GM18508 (cell line): ENCODE measurements at regions not wholly inside any gene's neighbourhood (a gene's known extent, or its start where the extent isn't known, plus 50 kb on each side); places are given as distances from the start of the nearest gene placed in this dataset.

Source experiments
- ATAC-seq: cut with Tn5 transposase; IDR thresholded peaks from one replicate; pipeline ENCODE4 v1.9.1; 2021; ENCODE audit warnings: moderate number of reproducible peaks; ENCODE audit not compliant: insufficient read depth, unreplicated experiment

DNA sequence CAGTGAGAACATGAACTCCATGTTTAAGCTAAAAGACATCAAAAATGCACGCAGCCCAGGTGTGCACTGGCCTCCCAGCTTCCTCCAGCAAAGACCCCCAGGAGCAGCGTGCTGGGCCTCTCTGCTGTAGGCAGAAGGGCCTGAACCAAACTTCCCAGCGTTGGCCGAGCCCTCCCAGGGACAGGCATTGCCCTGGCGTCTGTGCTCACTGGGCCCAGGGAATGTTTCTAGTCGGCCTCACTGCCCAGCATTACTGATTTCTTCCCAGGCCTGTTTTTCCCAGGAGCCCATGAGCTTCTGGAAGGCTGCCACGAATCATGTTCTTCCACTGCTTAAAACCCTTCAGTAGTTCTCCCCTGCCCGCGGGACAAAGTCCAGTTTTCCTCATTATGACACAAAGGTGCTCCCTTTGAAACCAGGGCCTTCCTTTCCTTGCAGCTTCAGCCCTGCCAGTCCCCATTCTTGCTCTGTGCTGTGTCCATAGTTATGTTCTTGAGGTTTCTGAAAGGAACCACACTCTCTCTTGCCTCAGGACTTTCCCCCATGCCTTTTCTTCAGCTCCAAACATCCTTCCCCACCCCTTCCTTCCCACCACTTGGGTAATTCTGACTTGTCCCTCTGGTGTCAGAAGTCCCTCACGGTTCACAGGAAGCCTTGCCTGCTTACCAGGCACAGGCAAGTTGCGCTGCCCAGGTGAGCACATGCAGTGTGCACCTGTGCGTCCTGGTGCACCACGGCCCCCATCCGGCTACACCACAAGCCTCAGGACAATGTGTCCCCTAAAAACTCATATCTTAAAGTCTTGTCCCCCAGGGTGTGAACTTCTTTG is 93.4 kb upstream of the ENPP6 start:
- no peak for ATAC-seq

DNA sequence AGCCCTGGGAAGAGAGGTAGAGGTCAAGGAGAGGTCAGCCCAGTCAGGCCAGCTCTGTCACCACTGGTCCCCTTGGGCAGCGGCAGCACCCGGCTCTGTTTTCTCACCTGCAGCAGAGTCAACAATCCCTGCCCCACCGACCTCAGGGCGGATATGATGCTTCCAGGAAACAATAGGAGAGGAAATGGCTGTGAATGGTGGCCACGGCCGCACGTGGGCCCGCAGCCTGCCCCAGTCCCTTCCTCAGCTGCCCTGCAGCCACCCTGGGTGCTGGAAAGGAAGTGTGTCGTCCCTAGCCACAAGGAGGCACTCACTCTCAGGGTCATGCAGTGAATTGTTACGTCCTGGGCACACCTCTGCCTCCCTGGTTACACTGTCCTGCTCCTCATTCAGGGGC is 92.5 kb upstream of the ENPP6 start:
- ATAC-seq = no peak

DNA sequence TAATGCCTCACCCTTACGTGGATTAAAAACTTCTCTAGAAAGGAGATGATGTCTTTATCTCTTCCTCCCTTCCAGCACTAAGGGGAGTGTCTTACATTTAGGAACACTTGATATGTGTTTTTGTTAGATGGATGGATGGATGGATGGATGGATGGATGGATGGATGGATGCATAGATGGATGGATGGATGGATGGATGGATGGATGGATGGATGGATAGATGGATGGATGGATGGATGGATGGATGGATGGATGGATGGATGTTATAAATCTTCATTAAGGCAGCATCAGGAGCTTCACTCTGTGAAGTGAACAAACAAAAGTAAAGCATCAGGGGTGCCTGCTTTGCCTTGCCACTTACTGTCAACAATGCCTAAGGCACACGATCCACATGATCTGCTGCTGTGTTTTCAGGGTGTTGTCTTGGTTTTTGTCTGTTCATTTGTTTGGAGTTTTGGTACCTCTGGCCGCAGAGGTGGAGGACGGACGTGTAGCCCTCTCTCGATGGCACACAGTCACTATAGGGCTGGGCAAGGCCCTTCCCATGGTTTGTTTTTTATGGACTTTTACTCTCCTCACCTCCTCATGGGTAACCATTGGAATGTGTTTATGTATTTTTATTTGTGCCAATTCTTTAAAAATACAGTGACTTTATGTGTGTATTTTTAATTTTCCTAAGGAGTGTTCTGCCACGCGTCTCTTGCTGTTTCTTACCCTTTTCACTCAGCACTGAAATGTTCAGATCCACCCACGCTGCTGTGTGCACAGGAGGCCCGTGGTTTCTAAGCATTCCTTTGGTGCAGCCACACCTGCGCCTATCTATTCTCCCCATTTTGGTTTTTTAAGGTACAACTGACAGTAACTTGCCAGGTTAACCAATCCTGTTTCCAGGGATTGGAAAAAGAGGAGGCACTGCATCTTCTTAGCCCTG is 91.8 kb upstream of the ENPP6 start:
- no peak for ATAC-seq

DNA sequence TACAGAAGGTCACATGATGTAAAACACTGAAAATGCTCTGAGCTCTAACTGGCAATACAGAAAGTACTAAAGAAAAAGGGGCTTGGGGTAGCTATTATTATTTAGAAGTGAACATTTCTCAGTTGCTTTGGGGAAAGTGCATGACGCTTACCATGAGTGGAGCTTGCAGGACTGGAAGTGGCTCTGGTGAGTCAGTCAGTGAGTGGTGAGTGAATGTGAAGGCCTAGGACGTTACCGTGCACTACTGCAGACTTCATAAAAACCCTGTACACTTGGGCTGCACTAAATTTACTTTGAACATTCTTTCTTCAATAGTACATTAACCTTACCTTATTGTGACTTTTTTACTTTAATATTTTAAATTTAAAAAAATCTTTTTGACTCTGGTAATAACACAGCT is 89.3 kb upstream of the ENPP6 start:
- no peak for ATAC-seq

DNA sequence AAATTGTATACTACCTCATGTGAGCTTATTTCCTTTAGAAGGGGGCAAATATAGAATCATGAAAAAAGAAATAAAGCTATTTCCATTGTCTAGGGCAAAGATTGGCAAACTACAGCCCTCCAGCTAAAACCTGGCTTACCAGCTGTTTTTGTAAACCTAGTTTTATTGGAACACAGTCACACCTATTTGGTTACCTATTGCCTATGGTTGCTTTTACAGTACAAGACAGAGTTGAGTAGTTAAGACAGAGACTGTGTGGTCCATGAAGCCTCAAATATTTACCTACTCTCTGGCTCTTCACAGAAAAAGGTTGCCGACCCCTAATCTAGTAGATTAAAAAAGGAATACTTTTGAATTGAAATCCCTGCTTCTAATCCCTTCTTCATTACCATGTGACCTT is 88.8 kb upstream of the ENPP6 start:
- ATAC-seq = no peak

DNA sequence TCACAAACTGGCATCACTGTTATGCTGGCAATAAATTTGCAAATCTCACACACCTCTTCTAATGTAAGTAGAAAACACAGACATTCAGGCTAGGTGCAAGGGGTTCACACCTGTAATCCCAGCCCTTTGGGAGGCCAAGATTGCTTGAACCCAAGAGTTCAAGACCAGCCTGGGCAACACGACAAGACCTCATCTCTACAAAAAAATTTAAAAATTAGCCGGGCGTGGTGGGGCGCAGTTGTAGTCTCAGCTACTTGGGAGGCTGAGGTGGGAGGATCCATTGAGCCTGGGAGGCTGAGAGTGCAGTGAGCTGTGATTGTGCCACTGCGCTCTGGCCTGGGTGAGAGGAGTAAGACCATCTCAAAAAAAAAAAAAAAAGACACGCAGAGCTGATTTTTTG is 83.1 kb upstream of the ENPP6 start:
- no peak for ATAC-seq

DNA sequence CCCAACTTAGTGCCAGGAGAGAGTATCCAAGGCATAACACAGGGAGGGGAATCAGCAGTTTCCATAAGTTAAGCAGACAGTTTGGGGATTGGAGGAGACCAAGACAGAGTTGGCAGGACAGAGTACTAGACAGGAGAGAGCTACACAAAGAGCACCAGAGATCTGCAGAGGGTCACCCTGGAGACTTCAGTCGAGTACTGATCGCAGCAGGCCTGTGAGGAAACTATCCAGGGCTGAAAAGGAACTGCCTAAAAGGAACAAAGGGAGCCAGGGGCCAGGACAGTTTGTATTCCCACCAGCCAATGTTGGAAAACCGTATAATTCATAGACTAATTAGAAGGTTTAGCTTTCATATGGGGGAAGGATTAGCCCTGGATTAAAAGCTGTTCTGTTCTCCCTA is 80.6 kb upstream of the ENPP6 start:
- ATAC-seq = no peak

DNA sequence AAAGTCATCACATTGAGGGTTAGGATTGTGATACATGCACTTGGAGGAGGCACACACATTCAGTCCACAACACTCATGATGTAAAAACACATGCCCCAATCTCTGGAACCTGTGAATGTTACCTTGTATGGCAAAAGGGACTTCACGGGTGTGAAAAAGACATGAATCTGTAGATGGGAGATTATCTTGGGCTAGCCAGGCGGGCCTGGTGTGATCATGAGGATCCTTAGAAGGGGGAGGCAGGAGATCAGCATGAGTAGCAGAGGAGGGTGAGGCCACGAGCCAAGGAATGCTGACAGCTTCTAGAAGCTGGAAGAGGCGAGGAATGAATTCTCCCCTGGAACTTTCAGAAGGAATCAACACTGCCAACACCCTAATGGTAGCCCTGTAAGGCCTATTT is 77.5 kb upstream of the ENPP6 start:
- no peak for ATAC-seq

DNA sequence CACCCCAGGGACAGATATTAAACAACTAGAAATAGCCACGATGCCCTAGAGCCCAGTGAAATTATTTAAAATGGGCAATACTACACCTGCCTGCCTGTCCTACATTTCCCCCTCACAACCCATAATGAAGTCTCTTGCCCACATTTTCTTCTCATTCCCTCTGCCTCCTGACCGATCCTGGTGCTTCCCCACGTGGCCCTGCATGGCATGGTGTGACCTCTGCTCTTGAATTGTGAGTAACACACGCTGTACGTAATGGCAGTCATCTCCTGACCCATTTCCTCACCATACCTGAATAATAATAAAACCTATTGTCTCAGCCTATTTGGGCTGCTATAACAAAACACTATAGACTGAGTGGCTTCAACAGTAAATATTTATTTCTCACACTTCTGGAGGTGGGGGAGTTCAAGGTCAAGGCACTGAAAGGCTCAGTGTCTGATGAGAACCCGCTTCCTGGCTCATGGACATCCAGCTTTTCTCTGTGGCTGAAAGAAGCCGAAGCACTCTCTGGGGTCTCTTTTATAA is 77.0 kb upstream of the ENPP6 start:
- no peak for ATAC-seq

DNA sequence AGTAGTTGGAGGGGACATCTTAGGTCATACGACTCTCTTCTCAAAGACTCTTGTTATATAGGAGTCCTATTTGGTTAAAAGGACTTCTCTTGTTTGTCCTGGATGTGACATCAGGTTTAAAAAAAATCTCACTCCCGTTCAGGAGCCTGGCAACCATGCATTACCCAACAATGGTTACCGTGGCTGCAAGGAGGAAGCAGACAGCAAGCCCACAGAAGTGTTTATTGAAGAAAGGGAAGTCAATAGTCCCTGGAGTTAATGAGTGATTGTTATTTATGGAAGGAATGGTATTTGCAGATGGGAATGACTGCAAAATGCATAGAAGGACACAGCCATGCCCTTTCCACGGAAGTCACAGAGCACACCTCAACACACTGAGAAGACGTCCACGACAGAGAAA is 75.9 kb upstream of the ENPP6 start:
- no peak for ATAC-seq

DNA sequence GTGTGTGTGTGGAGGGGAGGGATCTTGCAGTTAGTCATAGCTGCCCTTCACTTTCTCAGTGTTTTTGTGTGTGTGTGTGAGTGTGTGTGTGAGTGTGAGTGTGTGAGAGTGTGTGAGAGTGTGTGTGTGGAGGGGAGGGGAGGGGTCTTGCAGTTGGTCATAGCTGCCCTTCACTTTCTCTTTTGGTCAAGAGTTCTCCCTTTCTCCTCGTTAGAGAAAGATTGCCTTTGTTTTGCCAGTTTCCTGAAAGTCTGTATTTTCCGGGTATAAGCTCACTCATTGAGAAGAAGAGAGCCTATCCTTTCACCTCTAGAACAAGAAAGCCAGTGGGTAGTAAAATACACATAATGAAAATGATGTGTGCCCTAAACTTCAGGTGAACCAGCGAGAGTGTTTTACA is 75.2 kb upstream of the ENPP6 start:
- no peak for ATAC-seq

DNA sequence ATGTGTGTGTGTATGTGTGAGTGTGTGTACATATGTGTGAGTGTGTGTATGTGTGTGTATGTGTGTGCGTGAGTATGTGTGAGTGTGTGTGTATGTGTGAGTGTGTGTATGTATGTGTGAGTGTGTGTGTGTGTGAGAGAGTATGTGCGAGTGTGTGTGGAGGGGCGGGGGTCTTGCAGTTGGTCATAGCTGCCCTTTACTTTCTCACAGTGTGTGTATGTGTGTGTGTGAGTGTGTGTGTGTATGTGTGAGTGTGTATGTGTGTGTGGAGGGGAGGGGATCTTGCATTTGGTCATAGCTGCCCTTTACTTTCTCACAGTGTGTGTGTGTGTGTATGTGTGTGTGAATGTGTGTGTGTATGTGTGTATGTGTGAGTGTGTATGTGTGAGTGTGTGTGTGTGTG is 74.8 kb upstream of the ENPP6 start:
- no peak for ATAC-seq

DNA sequence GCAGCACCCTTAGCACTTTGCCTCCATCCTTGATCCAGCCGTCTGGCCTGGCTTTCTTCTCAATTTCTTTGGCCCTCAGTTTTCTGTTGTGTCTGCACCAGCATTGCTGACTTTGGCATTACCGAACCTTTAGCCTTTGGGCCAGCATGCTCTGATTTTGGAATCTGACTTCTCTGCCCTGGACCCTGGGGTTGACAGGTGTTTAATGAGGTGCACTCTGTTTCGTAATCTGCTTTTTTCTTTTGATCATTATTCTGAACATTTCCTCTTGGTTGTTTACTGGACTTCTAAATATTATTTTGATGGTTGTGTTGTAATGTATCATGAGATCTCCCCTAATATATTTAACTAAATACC is 71.5 kb upstream of the ENPP6 start:
- ATAC-seq = no peak

DNA sequence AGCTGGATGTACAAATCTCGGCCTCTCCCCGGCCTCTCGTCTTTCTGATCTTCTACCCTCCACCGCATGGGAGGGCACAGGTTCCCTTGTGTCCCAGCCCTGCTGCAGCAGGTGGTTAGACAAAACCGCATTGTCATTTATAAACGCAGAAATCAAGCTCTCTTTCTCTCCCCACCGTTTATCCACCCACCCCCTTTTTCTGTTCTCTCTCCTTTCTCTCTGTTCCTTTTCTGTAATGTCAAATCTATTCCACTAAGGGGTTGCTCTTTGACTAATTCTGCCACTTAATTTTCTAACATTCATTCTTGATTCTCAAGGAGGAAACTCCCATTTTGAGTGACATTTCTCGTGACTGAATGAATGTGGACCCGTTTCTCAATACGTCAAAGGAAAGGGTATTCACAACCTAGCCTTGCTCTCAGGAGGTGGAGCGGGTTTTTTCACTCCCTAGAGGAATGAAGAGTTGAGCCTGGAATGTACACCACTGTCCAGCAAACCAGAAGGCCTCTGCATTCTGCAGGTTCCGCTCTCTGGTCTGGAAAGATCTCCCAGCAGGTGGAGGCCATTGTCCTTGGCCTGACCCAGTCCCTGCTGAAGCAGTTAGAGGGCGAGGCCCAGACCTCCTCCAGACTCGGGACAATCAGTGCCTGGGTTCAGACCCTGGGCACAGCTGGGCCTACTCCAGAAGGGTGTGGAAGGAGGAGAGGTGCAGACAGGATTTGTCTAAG is 70.9 kb upstream of the ENPP6 start:
- peak; percentile 60 for ATAC-seq

DNA sequence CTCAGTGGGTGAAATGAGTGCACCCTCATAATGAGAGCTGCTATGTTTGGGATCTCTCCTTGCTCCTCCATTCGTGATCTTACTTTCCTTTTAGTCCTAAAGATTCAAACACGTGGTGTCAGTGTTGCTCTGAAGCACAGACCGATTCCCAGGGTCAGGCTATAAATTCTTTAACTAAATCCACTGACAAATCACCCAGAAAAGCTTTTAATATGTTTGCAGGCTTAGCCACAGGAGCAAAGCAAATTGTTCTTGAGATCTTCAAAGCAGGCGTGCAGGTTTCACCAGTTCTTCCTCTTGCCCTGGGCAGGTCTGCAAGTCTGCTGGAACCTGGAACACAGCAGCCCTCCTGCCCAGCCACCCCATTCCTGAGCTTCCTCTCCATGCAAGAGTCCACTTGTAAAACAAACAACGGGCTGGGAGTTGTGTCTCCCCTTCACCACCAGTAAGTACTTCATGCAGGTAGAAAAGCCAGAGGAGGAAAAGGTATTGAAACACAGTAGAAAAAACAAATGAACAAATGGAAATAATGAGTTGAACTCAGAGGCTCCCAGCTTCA is 70.1 kb upstream of the ENPP6 start:
- no peak for ATAC-seq

DNA sequence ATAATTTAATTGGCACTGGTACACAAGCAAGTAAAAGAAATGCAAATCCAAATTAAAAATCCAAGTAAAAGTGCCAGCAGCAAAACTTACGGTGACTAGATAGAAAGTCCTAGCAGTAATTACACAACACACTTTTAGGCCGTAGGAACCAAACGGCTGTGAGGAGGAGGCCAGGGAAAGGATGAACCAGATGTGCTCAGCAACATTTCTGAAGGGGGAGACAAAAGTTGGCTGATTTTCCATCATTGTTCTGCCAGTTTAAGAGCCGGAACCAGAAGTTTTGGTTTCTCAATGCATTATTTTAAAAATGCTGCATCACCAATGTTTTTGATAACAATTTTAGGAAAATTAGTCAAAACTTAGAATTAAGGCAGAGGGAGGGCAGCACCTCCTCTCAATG is 68.7 kb upstream of the ENPP6 start:
- ATAC-seq = no peak

DNA sequence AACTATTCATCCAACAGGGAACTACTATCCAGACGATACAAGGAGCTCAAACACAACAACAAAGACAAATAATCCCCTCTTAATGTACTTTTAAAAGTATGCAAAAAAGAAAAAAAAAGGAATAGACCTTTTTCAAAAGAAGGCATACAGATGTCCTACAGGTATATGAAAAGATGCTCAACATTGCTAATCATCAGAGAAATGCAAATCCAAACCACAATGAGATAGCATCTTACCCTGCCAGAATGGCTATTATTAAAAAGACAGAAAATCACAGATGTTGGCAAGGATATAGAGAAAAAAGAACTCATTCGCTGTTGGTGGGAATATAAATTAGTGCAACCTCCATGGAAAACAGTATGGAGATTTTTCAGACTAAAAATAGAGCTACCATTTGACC is 67.1 kb upstream of the ENPP6 start:
- no peak for ATAC-seq

DNA sequence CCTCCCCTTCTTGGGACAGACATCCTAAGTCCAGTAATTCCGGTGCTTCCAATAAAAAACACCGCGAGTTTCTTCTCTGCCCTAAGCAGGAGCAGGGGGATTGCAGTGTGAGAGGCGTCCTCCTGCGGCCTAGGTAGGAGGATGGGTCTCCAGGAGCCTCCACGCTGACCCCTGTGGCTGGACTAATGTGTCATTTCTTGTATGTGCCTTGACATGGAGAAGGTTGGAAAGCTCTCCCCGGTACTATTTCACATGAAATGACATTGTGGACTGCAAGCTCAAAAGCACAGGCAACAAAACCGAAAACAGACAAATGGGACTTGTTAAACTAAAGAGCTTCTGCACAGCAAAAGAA is 66.6 kb upstream of the ENPP6 start:
- ATAC-seq = no peak

DNA sequence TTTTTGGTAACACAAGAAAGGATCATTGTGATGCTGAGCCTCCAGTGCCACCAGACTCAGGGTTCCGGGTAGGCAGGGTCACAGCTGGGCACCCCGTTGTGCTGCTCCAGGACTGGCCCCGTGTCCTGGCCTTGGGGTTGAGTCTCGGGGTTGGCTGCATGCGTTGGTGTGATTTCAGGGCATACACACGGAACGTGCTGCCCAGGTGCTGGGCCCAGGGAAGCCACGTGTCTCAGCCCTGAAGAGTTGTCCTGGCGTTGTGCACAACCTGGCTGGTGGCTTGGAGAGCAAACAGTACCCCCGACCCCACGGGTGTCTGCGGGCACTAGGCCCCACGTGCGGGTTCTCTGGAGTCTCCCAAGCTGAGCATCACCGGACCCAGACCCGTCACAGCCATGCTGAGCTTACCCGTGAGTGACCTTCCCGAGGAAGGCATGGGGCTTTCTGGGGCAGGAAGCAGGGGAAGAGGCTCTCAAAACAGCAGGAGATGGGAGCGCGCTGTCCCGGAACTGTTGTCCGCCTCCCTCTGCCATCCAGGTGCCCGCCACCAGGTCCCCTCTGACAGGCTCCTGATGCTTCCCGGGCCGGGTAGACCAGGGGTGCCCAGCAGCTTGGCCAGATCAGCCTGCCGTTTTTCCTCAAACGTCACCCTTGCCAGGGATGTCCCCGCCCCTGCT is 66.1 kb upstream of the ENPP6 start:
- no peak for ATAC-seq
